NCI-H526 treated with DMSO at 0.1 percent for 48 hours (cell line): ENCODE measurements at regions not wholly inside any gene's neighbourhood (a gene's known extent, or its start where the extent isn't known, plus 50 kb on each side); places are given as distances from the start of the nearest gene placed in this dataset.
"Not testable (repeated sequence)": the region's sequence is repeated elsewhere in the genome, so short reads cannot be mapped to it uniquely, and the experiment has no call there.

Experiments
- DNase-seq: peaks from one replicate; lab custom pipeline; 2025; lab: John Stamatoyannopoulos, UW

- no peak for DNase-seq
Observed at GRCh38 chr12:33192226-33192625, 247.4 kb downstream of the SYT10 start.

GRCh38 chr12:33187409-33187808, 252.2 kb downstream of the SYT10 start:
- DNase-seq: no peak

GRCh38 chr12:33184161-33184560, 255.5 kb downstream of the SYT10 start:
- DNase-seq: no peak

- no peak for DNase-seq
Observed at GRCh38 chr12:33182485-33182884, 257.1 kb downstream of the SYT10 start.

GRCh38 chr12:33180918-33181317, 258.7 kb downstream of the SYT10 start:
- no peak for DNase-seq

GRCh38 chr12:33166260-33166659, 269.7 kb upstream of the PKP2 start:
- DNase-seq: not testable (repeated sequence)

- no peak for DNase-seq
Observed at GRCh38 chr12:33156042-33156441, 259.5 kb upstream of the PKP2 start.

GRCh38 chr12:33147292-33147691, 250.7 kb upstream of the PKP2 start:
- not testable (repeated sequence) for DNase-seq

- DNase-seq: no peak
Observed at GRCh38 chr12:33129500-33129899, 232.9 kb upstream of the PKP2 start.

GRCh38 chr12:33125755-33126154, 229.2 kb upstream of the PKP2 start:
- DNase-seq: no peak

GRCh38 chr12:33116284-33116683, 219.7 kb upstream of the PKP2 start:
- DNase-seq: no peak

GRCh38 chr12:33115716-33116115, 219.1 kb upstream of the PKP2 start:
- DNase-seq: no peak

- DNase-seq: no peak
Observed at GRCh38 chr12:33111850-33112249, 215.3 kb upstream of the PKP2 start.

GRCh38 chr12:33107827-33108226, 211.2 kb upstream of the PKP2 start:
- DNase-seq: not testable (repeated sequence)

- DNase-seq: no peak
Observed at GRCh38 chr12:33093534-33093933, 197.0 kb upstream of the PKP2 start.

GRCh38 chr12:33087876-33088275, 191.3 kb upstream of the PKP2 start:
- DNase-seq: not testable (repeated sequence)

- not testable (repeated sequence) for DNase-seq
Observed at GRCh38 chr12:33076401-33076800, 179.8 kb upstream of the PKP2 start.

- not testable (repeated sequence) for DNase-seq
Observed at GRCh38 chr12:33075130-33075766, 178.7 kb upstream of the PKP2 start.

- DNase-seq: no peak
Observed at GRCh38 chr12:33061844-33062243, 165.3 kb upstream of the PKP2 start.

GRCh38 chr12:33054371-33054770, 157.8 kb upstream of the PKP2 start:
- no peak for DNase-seq

GRCh38 chr12:33052141-33053051, 155.8 kb upstream of the PKP2 start:
- no peak for DNase-seq

GRCh38 chr12:33047666-33048065, 151.1 kb upstream of the PKP2 start:
- DNase-seq: no peak

GRCh38 chr12:33044447-33044846, 147.9 kb upstream of the PKP2 start:
- no peak for DNase-seq
